GM23338 (cell line): ENCODE measurements at regions not wholly inside any gene's neighbourhood (a gene's known extent, or its start where the extent isn't known, plus 50 kb on each side); places are given as distances from the start of the nearest gene placed in this dataset.

Source experiments
- ATAC-seq: fragments of 200-7000 bp; cut with Tn5 transposase; 3 replicates; pipeline ENCODE4 v1.9.1; 2020
- DNase-seq: peaks from one replicate; pipeline ENCODE4 v3.0.0-alpha.2; 2015; ENCODE audit warnings: low spot score
- H2AFZ ChIP-seq: fragments of 200-600 bp; sonication (generic); 2 replicates; pipeline ENCODE4 v1.8.0; 2016; ENCODE audit warnings: antibody characterized with exemption, mild to moderate bottlenecking, moderate library complexity
- H3F3A ChIP-seq: fragments of 200-600 bp; sonication (generic); replicated peaks from 2 replicates; pipeline ENCODE4 v1.8.0; 2017; ENCODE audit warnings: antibody characterized with exemption, mixed run types, low read depth
- H3K27ac ChIP-seq: fragments of 200-600 bp; sonication (generic); 2 replicates; pipeline ENCODE4 v1.6.1; 2016; ENCODE audit warnings: low read depth
- H3K27me3 ChIP-seq: fragments of 200-600 bp; sonication (generic); 2 replicates; pipeline ENCODE4 v1.8.0; 2016; ENCODE audit warnings: mild to moderate bottlenecking, mixed run types, moderate library complexity; ENCODE audit not compliant: insufficient read depth
- H3K36me3 ChIP-seq: fragments of 200-600 bp; sonication (generic); 2 replicates; pipeline ENCODE4 v1.8.0; 2016; ENCODE audit warnings: mild to moderate bottlenecking; ENCODE audit not compliant: insufficient read depth
- H3K4me1 ChIP-seq: fragments of 200-600 bp; sonication (generic); 2 replicates; pipeline ENCODE4 v1.8.0; 2016; ENCODE audit warnings: mild to moderate bottlenecking, moderate library complexity; ENCODE audit not compliant: insufficient read depth
- H3K4me2 ChIP-seq: fragments of 200-600 bp; sonication (generic); 2 replicates; pipeline ENCODE4 v1.7.1; 2017; ENCODE audit warnings: mixed run types
- H3K4me3 ChIP-seq: fragments of 200-600 bp; sonication (generic); 2 replicates; pipeline ENCODE4 v1.6.1; 2016; ENCODE audit warnings: mixed run types
- H3K79me2 ChIP-seq: fragments of 200-600 bp; sonication (generic); replicated peaks from 2 replicates; pipeline ENCODE4 v1.8.0; 2017; ENCODE audit warnings: mild to moderate bottlenecking; ENCODE audit not compliant: insufficient read depth
- H3K9me2 ChIP-seq: fragments of 200-600 bp; sonication (generic); 2 replicates; pipeline ENCODE4 v1.8.0; 2017; ENCODE audit not compliant: insufficient read depth
- H4K20me1 ChIP-seq: fragments of 200-600 bp; sonication (generic); replicated peaks from 2 replicates; pipeline ENCODE4 v1.8.0; 2017; ENCODE audit warnings: mild to moderate bottlenecking; ENCODE audit not compliant: insufficient read depth
- H3K27ac Mint-ChIP-seq: 2 replicates; pipeline ENCODE4 v1.8.0; 2020; ENCODE audit warnings: inconsistent platforms, mild to moderate bottlenecking, moderate library complexity, mixed read lengths
- H3K27me3 Mint-ChIP-seq: 3 replicates; pipeline ENCODE4 v1.8.0; 2022; ENCODE audit warnings: low read depth, mild to moderate bottlenecking, moderate library complexity, mixed read lengths, inconsistent platforms; ENCODE audit not compliant: insufficient read depth, poor library complexity
- H3K36me3 Mint-ChIP-seq: 3 replicates; pipeline ENCODE4 v1.8.0; 2021; ENCODE audit warnings: low read depth, mild to moderate bottlenecking, inconsistent platforms, moderate library complexity, mixed read lengths
- H3K4me1 Mint-ChIP-seq: 3 replicates; pipeline ENCODE4 v1.8.0; 2020; ENCODE audit warnings: mild to moderate bottlenecking, inconsistent platforms, mixed read lengths
- H3K4me3 Mint-ChIP-seq: 3 replicates; pipeline ENCODE4 v1.8.0; 2021; ENCODE audit warnings: moderate library complexity, mild to moderate bottlenecking, inconsistent platforms, mixed read lengths
- H3K9me3 Mint-ChIP-seq: 3 replicates; pipeline ENCODE4 v1.8.0; 2020; ENCODE audit warnings: moderate library complexity, mild to moderate bottlenecking, inconsistent platforms, mixed read lengths
- CREB1 ChIP-seq: fragments of 250-450 bp; sonication (Bioruptor Pico); IDR thresholded peaks from 2 replicates; pipeline ENCODE4 v1.5.0; 2020; ENCODE audit warnings: low read depth, mild to moderate bottlenecking, moderate library complexity
- EZH2 ChIP-seq: fragments of 200-600 bp; sonication (generic); IDR thresholded peaks from one replicate; pipeline ENCODE4 v1.8.0; 2017; ENCODE audit warnings: antibody characterized with exemption, mild to moderate bottlenecking, low read depth; ENCODE audit not compliant: unreplicated experiment
- EZH2phosphoT487 ChIP-seq: fragments of 200-600 bp; sonication (generic); IDR thresholded peaks from one replicate; pipeline ENCODE4 v1.8.1; 2018; ENCODE audit warnings: antibody characterized with exemption; ENCODE audit not compliant: unreplicated experiment
- JUNB ChIP-seq: IDR thresholded peaks from one replicate; pipeline ENCODE4 v1.6.1; 2016; ENCODE audit warnings: antibody characterized with exemption; ENCODE audit not compliant: unreplicated experiment
- NANOG ChIP-seq: IDR thresholded peaks from 2 replicates; pipeline ENCODE4 v1.6.1; 2016; ENCODE audit warnings: antibody characterized with exemption, borderline replicate concordance
- POLR2AphosphoS5 ChIP-seq: IDR thresholded peaks from 2 replicates; pipeline ENCODE4 v1.6.1; 2016; ENCODE audit warnings: antibody characterized with exemption, low read depth
- STAT1 ChIP-seq: IDR thresholded peaks from one replicate; pipeline ENCODE4 v1.6.1; 2016; ENCODE audit warnings: antibody characterized with exemption; ENCODE audit not compliant: unreplicated experiment
- ZNF114 ChIP-seq: fragments of 250-450 bp; sonication (Bioruptor Pico); IDR thresholded peaks from 2 replicates; pipeline ENCODE4 v1.5.0; 2020; ENCODE audit warnings: mild to moderate bottlenecking, moderate library complexity
- ZNF331 ChIP-seq: fragments of 250-450 bp; sonication (Bioruptor Pico); IDR thresholded peaks from 2 replicates; pipeline ENCODE4 v1.5.0; 2020; ENCODE audit warnings: low read depth, mild to moderate bottlenecking, moderate library complexity
- TF ChIP-seq, protein P1 (sequence below): fragments of 250-450 bp; sonication (Bioruptor Pico); IDR thresholded peaks from 2 replicates; pipeline ENCODE4 v1.5.0; 2020; ENCODE audit warnings: mild to moderate bottlenecking, moderate library complexity
- TF ChIP-seq, protein P2 (sequence below), 2 experiments: fragments of 200-600 bp in 1 of 2; sonication (generic) in 1 of 2; conservative IDR thresholded peaks; 2 replicates each; pipeline versions ENCODE4 v1.5.1 to v1.6.1; 2016 to 2017; ENCODE audit warnings: antibody characterized with exemption in 2 of 2, low read depth in 2 of 2, mild to moderate bottlenecking in 2 of 2, moderate library complexity in 1 of 2
- TF ChIP-seq, protein P3 (sequence below): IDR thresholded peaks from 2 replicates; pipeline ENCODE4 v1.6.1; 2016; ENCODE audit warnings: antibody characterized with exemption
- TF ChIP-seq, protein P4 (sequence below): IDR thresholded peaks from one replicate; pipeline ENCODE4 v1.6.1; 2018; ENCODE audit warnings: antibody characterized with exemption; ENCODE audit not compliant: unreplicated experiment

DNA sequence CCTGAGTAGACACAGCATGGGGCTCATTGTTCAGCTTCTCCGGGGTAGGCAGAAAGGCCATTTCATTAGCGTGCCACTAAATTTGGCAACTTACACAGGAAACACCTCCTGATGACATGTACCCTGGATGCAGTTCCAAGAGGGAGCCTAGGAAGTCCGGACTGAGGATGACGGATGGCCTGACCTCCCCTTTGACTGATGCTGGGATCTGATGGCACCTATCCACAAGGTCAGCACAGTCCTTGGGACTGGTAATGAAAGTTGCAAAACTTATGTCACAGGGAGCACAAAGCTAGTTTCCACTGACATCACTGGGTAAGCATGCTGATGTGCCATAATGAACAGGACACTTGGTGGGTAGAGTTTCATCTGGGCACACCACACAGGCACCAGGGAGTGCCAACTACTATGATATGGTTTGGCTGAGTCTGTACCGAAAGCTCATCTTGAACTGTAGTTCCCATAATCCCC, 126.7 kb upstream of the ARL4C start (continued):
- TF ChIP-seq, protein P1, sequence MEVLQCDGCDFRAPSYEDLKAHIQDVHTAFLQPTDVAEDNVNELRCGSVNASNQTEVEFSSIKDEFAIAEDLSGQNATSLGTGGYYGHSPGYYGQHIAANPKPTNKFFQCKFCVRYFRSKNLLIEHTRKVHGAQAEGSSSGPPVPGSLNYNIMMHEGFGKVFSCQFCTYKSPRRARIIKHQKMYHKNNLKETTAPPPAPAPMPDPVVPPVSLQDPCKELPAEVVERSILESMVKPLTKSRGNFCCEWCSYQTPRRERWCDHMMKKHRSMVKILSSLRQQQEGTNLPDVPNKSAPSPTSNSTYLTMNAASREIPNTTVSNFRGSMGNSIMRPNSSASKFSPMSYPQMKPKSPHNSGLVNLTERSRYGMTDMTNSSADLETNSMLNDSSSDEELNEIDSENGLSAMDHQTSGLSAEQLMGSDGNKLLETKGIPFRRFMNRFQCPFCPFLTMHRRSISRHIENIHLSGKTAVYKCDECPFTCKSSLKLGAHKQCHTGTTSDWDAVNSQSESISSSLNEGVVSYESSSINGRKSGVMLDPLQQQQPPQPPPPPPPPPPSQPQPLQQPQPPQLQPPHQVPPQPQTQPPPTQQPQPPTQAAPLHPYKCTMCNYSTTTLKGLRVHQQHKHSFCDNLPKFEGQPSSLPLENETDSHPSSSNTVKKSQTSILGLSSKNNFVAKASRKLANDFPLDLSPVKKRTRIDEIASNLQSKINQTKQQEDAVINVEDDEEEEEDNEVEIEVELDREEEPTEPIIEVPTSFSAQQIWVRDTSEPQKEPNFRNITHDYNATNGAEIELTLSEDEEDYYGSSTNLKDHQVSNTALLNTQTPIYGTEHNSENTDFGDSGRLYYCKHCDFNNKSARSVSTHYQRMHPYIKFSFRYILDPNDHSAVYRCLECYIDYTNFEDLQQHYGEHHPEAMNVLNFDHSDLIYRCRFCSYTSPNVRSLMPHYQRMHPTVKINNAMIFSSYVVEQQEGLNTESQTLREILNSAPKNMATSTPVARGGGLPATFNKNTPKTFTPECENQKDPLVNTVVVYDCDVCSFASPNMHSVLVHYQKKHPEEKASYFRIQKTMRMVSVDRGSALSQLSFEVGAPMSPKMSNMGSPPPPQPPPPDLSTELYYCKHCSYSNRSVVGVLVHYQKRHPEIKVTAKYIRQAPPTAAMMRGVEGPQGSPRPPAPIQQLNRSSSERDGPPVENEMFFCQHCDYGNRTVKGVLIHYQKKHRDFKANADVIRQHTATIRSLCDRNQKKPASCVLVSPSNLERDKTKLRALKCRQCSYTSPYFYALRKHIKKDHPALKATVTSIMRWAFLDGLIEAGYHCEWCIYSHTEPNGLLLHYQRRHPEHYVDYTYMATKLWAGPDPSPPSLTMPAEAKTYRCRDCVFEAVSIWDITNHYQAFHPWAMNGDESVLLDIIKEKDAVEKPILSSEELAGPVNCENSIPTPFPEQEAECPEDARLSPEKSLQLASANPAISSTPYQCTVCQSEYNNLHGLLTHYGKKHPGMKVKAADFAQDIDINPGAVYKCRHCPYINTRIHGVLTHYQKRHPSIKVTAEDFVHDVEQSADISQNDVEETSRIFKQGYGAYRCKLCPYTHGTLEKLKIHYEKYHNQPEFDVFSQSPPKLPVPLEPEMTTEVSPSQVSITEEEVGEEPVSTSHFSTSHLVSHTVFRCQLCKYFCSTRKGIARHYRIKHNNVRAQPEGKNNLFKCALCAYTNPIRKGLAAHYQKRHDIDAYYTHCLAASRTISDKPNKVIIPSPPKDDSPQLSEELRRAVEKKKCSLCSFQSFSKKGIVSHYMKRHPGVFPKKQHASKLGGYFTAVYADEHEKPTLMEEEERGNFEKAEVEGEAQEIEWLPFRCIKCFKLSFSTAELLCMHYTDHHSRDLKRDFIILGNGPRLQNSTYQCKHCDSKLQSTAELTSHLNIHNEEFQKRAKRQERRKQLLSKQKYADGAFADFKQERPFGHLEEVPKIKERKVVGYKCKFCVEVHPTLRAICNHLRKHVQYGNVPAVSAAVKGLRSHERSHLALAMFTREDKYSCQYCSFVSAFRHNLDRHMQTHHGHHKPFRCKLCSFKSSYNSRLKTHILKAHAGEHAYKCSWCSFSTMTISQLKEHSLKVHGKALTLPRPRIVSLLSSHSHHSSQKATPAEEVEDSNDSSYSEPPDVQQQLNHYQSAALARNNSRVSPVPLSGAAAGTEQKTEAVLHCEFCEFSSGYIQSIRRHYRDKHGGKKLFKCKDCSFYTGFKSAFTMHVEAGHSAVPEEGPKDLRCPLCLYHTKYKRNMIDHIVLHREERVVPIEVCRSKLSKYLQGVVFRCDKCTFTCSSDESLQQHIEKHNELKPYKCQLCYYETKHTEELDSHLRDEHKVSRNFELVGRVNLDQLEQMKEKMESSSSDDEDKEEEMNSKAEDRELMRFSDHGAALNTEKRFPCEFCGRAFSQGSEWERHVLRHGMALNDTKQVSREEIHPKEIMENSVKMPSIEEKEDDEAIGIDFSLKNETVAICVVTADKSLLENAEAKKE (CRISPR knock-in tag): no peak

DNA sequence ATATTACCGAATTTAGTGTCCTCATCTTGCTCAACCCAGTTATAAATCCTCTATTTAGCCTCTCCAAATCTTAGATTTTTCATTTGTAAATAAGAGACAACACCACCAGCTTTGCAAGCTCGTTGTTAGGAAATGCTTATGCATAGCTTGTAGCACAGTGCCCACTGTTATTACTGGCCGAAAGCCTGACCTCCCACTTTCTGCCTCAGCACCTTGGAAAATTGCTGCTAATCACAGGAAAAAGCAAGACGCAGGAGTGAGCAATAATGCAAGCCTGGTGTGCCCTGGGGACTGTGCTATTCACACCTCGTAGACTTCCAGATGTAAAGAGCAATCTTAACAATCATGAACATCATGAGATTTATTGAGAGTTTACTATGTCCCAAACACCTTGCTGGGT, 124.2 kb upstream of the ARL4C start:
- H3K36me3 ChIP-seq: no peaks in the 10 kb centered on the region
- H3K9me2 ChIP-seq: peaks cover 28% of the 10 kb centered on the region
- H3K4me3 ChIP-seq: no peak overlapping the region
- H2AFZ ChIP-seq: no peak overlapping the region
- DNase-seq (no peak), ATAC-seq (no peak)
- Mint-ChIP-seq H3K4me3 (no peak overlapping the region), H3K36me3 (no peaks in the 10 kb centered on the region), H3K9me3 (no peaks in the 10 kb centered on the region), H3K27ac (no peak overlapping the region), H3K4me1 (peaks cover 9% of the 10 kb centered on the region), H3K27me3 (peaks cover 3% of the 10 kb centered on the region)
- H3K27me3 ChIP-seq: no peaks in the 10 kb centered on the region
- peaks cover 2% of the 10 kb centered on the region; the same call in 1 of the 2 replicates for H3K4me1 ChIP-seq
- no peaks in the 10 kb centered on the region for H4K20me1 ChIP-seq
- no peak overlapping the region for H3K27ac ChIP-seq
- no peaks in the 10 kb centered on the region for H3K79me2 ChIP-seq
- H3F3A ChIP-seq: no peaks in the 10 kb centered on the region
- H3K4me2 ChIP-seq: no peak overlapping the region
- TF ChIP-seq ZNF331 (CRISPR knock-in tag): no peak
- TF ChIP-seq, protein P2, sequence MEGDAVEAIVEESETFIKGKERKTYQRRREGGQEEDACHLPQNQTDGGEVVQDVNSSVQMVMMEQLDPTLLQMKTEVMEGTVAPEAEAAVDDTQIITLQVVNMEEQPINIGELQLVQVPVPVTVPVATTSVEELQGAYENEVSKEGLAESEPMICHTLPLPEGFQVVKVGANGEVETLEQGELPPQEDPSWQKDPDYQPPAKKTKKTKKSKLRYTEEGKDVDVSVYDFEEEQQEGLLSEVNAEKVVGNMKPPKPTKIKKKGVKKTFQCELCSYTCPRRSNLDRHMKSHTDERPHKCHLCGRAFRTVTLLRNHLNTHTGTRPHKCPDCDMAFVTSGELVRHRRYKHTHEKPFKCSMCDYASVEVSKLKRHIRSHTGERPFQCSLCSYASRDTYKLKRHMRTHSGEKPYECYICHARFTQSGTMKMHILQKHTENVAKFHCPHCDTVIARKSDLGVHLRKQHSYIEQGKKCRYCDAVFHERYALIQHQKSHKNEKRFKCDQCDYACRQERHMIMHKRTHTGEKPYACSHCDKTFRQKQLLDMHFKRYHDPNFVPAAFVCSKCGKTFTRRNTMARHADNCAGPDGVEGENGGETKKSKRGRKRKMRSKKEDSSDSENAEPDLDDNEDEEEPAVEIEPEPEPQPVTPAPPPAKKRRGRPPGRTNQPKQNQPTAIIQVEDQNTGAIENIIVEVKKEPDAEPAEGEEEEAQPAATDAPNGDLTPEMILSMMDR (conservative IDR thresholded peaks at IDR 0.05; ENCODE audit: low read depth in 2 of 2): no peak
- TF ChIP-seq STAT1: no peak
- TF ChIP-seq EZH2: no peak
- TF ChIP-seq, protein P3, sequence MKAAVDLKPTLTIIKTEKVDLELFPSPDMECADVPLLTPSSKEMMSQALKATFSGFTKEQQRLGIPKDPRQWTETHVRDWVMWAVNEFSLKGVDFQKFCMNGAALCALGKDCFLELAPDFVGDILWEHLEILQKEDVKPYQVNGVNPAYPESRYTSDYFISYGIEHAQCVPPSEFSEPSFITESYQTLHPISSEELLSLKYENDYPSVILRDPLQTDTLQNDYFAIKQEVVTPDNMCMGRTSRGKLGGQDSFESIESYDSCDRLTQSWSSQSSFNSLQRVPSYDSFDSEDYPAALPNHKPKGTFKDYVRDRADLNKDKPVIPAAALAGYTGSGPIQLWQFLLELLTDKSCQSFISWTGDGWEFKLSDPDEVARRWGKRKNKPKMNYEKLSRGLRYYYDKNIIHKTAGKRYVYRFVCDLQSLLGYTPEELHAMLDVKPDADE: no peak
- no peak for TF ChIP-seq EZH2phosphoT487
- TF ChIP-seq ZNF114: no peak
- TF ChIP-seq POLR2AphosphoS5: no peak
- TF ChIP-seq CREB1 (CRISPR knock-in tag): no peak
- TF ChIP-seq, protein P4, sequence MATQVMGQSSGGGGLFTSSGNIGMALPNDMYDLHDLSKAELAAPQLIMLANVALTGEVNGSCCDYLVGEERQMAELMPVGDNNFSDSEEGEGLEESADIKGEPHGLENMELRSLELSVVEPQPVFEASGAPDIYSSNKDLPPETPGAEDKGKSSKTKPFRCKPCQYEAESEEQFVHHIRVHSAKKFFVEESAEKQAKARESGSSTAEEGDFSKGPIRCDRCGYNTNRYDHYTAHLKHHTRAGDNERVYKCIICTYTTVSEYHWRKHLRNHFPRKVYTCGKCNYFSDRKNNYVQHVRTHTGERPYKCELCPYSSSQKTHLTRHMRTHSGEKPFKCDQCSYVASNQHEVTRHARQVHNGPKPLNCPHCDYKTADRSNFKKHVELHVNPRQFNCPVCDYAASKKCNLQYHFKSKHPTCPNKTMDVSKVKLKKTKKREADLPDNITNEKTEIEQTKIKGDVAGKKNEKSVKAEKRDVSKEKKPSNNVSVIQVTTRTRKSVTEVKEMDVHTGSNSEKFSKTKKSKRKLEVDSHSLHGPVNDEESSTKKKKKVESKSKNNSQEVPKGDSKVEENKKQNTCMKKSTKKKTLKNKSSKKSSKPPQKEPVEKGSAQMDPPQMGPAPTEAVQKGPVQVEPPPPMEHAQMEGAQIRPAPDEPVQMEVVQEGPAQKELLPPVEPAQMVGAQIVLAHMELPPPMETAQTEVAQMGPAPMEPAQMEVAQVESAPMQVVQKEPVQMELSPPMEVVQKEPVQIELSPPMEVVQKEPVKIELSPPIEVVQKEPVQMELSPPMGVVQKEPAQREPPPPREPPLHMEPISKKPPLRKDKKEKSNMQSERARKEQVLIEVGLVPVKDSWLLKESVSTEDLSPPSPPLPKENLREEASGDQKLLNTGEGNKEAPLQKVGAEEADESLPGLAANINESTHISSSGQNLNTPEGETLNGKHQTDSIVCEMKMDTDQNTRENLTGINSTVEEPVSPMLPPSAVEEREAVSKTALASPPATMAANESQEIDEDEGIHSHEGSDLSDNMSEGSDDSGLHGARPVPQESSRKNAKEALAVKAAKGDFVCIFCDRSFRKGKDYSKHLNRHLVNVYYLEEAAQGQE: no peak
- TF ChIP-seq NANOG: no peak
- TF ChIP-seq JUNB: no peak
